ENCODE measurements at regions not wholly inside any gene's neighbourhood (a gene's known extent, or its start where the extent isn't known, plus 50 kb on each side); places are given as distances from the start of the nearest gene placed in this dataset.

DNA sequence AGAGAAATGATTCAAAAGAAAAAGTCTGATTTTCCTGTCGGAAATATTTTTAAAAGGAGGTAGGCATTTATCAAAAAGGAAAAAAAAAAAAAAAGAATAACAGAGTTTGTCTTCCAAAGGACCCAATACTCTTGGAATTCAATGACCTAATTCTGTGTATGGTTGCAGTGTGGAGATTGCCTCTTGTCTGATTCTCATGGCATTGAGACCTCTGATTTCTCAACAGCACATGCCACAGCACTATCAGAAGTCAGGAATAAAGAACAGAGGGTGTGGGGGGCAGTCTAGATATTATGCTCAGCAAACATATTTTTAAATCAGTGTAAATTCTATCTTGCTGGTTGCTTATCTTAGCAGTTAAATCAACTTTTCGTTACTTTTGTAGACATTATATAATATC is 81.3 kb upstream of the SOX9 start:
- Histone ChIP-seq H3K27ac (ENCODE audit: low read depth) (no peak overlapping the region), H3K36me3 (ENCODE audit: insufficient read depth) (no peaks in the 10 kb centered on the region), H3K4me2 (no peak overlapping the region), H3F3A (replicated peaks; ENCODE audit: low read depth) (no peaks in the 10 kb centered on the region), H3K9me2 (ENCODE audit: insufficient read depth) (peaks cover 4% of the 10 kb centered on the region; the same call in 1 of the 2 replicates), H3K27me3 (ENCODE audit: insufficient read depth) (no peaks in the 10 kb centered on the region), H4K20me1 (replicated peaks; ENCODE audit: insufficient read depth) (no peaks in the 10 kb centered on the region), H3K4me1 (ENCODE audit: insufficient read depth) (peaks cover 3% of the 10 kb centered on the region; the same call in 1 of the 2 replicates), H3K79me2 (replicated peaks; ENCODE audit: insufficient read depth) (no peaks in the 10 kb centered on the region), H3K4me3 (no peak overlapping the region), H2AFZ (no peak overlapping the region)
- Mint-ChIP-seq H3K27ac (no peak overlapping the region), H3K4me3 (no peak overlapping the region), H3K4me1 (peaks cover 7% of the 10 kb centered on the region), H3K9me3 (no peaks in the 10 kb centered on the region; the same call in 2 of the 3 replicates), H3K27me3 (ENCODE audit: insufficient read depth, low read depth, poor library complexity) (no peaks in the 10 kb centered on the region), H3K36me3 (ENCODE audit: low read depth) (peaks cover 5% of the 10 kb centered on the region; the same call in 2 of the 3 replicates)
- TF ChIP-seq NANOG (IDR thresholded peaks at IDR 0.05; ENCODE audit: borderline replicate concordance): no peak
- no peak for TF ChIP-seq EZH2phosphoT487 (IDR thresholded peaks at IDR 0.05; ENCODE audit: unreplicated experiment)
- TF ChIP-seq, protein P1, sequence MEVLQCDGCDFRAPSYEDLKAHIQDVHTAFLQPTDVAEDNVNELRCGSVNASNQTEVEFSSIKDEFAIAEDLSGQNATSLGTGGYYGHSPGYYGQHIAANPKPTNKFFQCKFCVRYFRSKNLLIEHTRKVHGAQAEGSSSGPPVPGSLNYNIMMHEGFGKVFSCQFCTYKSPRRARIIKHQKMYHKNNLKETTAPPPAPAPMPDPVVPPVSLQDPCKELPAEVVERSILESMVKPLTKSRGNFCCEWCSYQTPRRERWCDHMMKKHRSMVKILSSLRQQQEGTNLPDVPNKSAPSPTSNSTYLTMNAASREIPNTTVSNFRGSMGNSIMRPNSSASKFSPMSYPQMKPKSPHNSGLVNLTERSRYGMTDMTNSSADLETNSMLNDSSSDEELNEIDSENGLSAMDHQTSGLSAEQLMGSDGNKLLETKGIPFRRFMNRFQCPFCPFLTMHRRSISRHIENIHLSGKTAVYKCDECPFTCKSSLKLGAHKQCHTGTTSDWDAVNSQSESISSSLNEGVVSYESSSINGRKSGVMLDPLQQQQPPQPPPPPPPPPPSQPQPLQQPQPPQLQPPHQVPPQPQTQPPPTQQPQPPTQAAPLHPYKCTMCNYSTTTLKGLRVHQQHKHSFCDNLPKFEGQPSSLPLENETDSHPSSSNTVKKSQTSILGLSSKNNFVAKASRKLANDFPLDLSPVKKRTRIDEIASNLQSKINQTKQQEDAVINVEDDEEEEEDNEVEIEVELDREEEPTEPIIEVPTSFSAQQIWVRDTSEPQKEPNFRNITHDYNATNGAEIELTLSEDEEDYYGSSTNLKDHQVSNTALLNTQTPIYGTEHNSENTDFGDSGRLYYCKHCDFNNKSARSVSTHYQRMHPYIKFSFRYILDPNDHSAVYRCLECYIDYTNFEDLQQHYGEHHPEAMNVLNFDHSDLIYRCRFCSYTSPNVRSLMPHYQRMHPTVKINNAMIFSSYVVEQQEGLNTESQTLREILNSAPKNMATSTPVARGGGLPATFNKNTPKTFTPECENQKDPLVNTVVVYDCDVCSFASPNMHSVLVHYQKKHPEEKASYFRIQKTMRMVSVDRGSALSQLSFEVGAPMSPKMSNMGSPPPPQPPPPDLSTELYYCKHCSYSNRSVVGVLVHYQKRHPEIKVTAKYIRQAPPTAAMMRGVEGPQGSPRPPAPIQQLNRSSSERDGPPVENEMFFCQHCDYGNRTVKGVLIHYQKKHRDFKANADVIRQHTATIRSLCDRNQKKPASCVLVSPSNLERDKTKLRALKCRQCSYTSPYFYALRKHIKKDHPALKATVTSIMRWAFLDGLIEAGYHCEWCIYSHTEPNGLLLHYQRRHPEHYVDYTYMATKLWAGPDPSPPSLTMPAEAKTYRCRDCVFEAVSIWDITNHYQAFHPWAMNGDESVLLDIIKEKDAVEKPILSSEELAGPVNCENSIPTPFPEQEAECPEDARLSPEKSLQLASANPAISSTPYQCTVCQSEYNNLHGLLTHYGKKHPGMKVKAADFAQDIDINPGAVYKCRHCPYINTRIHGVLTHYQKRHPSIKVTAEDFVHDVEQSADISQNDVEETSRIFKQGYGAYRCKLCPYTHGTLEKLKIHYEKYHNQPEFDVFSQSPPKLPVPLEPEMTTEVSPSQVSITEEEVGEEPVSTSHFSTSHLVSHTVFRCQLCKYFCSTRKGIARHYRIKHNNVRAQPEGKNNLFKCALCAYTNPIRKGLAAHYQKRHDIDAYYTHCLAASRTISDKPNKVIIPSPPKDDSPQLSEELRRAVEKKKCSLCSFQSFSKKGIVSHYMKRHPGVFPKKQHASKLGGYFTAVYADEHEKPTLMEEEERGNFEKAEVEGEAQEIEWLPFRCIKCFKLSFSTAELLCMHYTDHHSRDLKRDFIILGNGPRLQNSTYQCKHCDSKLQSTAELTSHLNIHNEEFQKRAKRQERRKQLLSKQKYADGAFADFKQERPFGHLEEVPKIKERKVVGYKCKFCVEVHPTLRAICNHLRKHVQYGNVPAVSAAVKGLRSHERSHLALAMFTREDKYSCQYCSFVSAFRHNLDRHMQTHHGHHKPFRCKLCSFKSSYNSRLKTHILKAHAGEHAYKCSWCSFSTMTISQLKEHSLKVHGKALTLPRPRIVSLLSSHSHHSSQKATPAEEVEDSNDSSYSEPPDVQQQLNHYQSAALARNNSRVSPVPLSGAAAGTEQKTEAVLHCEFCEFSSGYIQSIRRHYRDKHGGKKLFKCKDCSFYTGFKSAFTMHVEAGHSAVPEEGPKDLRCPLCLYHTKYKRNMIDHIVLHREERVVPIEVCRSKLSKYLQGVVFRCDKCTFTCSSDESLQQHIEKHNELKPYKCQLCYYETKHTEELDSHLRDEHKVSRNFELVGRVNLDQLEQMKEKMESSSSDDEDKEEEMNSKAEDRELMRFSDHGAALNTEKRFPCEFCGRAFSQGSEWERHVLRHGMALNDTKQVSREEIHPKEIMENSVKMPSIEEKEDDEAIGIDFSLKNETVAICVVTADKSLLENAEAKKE (CRISPR knock-in tag; IDR thresholded peaks at IDR 0.05): no peak
- TF ChIP-seq ZNF114 (CRISPR knock-in tag; IDR thresholded peaks at IDR 0.05): no peak
- no peak for TF ChIP-seq CREB1 (CRISPR knock-in tag; IDR thresholded peaks at IDR 0.05; ENCODE audit: low read depth)
- TF ChIP-seq, protein P2, sequence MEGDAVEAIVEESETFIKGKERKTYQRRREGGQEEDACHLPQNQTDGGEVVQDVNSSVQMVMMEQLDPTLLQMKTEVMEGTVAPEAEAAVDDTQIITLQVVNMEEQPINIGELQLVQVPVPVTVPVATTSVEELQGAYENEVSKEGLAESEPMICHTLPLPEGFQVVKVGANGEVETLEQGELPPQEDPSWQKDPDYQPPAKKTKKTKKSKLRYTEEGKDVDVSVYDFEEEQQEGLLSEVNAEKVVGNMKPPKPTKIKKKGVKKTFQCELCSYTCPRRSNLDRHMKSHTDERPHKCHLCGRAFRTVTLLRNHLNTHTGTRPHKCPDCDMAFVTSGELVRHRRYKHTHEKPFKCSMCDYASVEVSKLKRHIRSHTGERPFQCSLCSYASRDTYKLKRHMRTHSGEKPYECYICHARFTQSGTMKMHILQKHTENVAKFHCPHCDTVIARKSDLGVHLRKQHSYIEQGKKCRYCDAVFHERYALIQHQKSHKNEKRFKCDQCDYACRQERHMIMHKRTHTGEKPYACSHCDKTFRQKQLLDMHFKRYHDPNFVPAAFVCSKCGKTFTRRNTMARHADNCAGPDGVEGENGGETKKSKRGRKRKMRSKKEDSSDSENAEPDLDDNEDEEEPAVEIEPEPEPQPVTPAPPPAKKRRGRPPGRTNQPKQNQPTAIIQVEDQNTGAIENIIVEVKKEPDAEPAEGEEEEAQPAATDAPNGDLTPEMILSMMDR (conservative IDR thresholded peaks at IDR 0.05; ENCODE audit: low read depth in 2 of 2): no peak
- TF ChIP-seq STAT1 (IDR thresholded peaks at IDR 0.05; ENCODE audit: unreplicated experiment): no peak
- no peak for TF ChIP-seq ZNF331 (CRISPR knock-in tag; IDR thresholded peaks at IDR 0.05; ENCODE audit: low read depth)
- no peak for DNase-seq (ENCODE audit: low spot score)
- no peak for ATAC-seq

All from GM23338 (cell line).